ENCODE measurements at regions not wholly inside any gene's neighbourhood (a gene's known extent, or its start where the extent isn't known, plus 50 kb on each side); places are given as distances from the start of the nearest gene placed in this dataset.
"Not testable (repeated sequence)": the region's sequence is repeated elsewhere in the genome, so short reads cannot be mapped to it uniquely, and the experiment has no call there.

DNA sequence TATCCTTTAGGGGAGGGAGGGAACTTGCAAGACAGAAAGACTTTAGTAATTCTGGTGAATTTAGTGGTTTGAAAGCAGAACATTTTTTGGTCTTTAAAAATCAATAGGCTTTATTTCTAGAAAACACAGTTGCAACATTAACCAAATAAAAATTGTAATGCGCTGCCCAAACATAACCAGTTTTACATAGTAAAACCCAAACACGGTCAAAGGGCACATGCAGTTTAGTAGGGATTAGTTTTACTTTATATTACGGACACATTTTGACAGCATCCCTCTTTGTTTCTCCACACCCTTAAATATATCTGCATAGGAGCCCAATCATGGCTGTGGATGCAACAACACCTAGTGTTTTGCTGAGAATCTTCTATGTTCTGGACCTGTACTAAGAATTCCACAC lies 156.7 kb downstream of the NR2F2 start:
- H3K9me3 ChIP-seq: no peaks in the 10 kb centered on the region
- H3K36me3 ChIP-seq: no peaks in the 10 kb centered on the region
- TF ChIP-seq, protein P1, sequence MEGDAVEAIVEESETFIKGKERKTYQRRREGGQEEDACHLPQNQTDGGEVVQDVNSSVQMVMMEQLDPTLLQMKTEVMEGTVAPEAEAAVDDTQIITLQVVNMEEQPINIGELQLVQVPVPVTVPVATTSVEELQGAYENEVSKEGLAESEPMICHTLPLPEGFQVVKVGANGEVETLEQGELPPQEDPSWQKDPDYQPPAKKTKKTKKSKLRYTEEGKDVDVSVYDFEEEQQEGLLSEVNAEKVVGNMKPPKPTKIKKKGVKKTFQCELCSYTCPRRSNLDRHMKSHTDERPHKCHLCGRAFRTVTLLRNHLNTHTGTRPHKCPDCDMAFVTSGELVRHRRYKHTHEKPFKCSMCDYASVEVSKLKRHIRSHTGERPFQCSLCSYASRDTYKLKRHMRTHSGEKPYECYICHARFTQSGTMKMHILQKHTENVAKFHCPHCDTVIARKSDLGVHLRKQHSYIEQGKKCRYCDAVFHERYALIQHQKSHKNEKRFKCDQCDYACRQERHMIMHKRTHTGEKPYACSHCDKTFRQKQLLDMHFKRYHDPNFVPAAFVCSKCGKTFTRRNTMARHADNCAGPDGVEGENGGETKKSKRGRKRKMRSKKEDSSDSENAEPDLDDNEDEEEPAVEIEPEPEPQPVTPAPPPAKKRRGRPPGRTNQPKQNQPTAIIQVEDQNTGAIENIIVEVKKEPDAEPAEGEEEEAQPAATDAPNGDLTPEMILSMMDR (IDR thresholded peaks at IDR 0.05): no peak
- H3K27ac ChIP-seq: no peak overlapping the region
- no peaks in the 10 kb centered on the region for H3K4me1 ChIP-seq (ENCODE audit: control insufficient read depth in 1 of 2, insufficient read depth in 1 of 2, low read depth in 1 of 2, low read length in 1 of 2)
- H3K4me3 ChIP-seq (ENCODE audit: low read depth in 1 of 2, low read length in 1 of 2): no peak overlapping the region
- H3K27me3 ChIP-seq: peaks cover 52% of the 10 kb centered on the region

DNA sequence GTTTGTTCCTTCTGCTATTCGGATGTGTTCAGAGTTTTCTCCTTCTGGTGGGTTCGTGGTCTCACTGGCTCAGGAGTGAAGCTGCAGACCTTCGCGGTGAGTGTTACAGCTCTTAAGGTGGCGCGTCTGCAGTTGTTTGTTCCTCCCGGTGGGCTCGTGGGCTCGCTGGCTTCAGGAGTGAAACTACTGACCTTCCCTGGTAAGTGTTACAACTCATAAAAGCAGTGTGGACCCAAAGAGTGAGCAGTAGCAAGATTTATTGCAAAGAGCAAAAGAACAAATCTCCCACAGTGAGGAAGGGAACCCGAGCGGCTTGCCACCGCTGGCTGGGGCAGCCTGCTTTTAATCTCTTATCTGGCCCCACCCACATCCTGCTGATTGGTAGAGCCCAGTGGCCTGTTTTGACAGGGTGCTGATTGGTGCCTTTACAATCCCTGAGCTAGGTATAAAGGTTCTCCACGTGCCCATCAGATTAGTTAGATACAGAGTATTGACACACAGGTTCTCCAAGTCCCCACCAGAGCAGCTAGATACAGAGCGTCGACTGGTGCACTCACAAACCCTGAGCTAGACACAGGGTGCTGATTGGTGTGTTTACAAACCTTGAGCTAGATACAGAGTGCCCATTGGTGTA lies 160.7 kb downstream of the NR2F2 start:
- not testable (repeated sequence) for H3K4me3 ChIP-seq (ENCODE audit: low read depth in 1 of 2, low read length in 1 of 2); H3K9me3 ChIP-seq; H3K27ac ChIP-seq; H3K36me3 ChIP-seq
- Histone ChIP-seq H3K27me3 (peaks cover 36% of the 10 kb centered on the region), H3K4me1 (ENCODE audit: control insufficient read depth in 1 of 2, insufficient read depth in 1 of 2, low read depth in 1 of 2, low read length in 1 of 2) (peaks cover 9 to 16% of the 10 kb centered on the region in 2 experiments)

DNA sequence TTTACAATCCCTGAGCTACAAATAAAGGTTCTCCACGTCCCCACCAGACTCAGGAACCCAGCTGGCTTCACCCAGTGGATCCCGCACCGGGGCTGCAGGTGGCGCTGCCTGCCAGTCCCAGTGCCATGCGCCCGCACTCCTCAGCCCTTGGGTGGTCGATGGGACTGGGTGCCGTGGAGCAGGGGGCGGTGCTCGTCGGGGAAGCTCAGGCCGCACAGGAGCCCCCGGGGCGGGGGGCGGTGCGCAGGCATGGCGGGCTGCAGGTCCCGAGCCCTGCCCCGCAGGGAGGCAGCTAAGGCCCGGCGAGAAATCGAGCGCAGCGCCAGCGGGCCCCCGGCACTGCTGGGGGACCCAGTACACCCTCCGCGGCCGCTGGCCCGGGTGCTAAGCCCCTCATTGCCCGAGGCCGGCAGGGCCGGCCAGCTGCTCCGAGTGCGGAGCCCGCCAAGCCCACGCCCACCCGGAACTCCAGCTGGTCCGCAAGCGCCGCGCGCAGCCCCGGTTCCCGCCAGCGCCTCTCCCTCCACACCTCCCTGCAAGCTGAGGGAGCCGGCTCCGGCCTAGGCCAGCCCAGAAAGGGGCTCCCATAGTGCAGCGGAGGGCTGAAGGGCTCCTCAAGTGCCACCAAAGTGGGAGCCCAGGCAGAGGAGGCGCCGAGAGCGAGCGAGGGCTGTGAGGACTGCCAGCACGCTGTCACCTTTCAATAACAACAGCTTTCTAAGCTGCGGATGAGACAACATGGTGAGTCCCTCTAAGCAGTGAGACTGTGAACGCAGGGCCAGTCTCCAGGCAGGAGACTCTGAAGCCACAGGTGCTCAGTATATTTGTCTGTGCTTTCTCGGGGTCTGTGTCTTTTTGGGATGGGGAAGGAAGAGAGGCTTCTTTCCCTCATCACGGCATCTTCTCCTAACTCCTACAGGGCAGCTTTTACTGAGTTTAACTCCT lies 161.5 kb downstream of the NR2F2 start:
- not testable (repeated sequence) for H3K27ac ChIP-seq; H3K36me3 ChIP-seq; H3K4me3 ChIP-seq (ENCODE audit: low read depth in 1 of 2, low read length in 1 of 2); H3K9me3 ChIP-seq
- H3K27me3 ChIP-seq: peaks cover 28% of the 10 kb centered on the region
- peaks cover 9 to 16% of the 10 kb centered on the region in 2 experiments for H3K4me1 ChIP-seq (ENCODE audit: control insufficient read depth in 1 of 2, insufficient read depth in 1 of 2, low read depth in 1 of 2, low read length in 1 of 2)

DNA sequence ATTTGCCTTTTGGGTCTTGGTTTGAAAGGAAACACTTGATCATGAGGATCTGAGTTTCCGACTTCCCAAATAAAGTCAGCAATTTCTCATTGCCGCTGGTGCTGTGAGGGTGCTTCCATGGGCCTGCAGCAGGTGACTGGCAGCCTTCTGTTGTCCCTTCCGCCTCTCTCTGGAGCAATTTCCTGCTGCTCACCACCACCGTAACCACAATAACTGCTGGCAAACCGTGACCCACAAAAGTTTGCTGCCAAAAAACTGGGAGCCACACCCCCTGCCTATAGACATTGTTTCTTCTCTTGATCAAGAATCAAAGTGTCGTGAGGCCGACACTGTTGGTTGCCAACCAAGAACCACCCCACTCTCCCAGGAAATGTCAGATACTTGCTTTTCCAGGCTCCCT lies 164.0 kb downstream of the NR2F2 start:
- no peaks in the 10 kb centered on the region for H3K36me3 ChIP-seq
- peaks cover 7% of the 10 kb centered on the region for H3K27me3 ChIP-seq
- peaks cover 9 to 16% of the 10 kb centered on the region in 2 experiments for H3K4me1 ChIP-seq (ENCODE audit: control insufficient read depth in 1 of 2, insufficient read depth in 1 of 2, low read depth in 1 of 2, low read length in 1 of 2)
- no peak overlapping the region for H3K27ac ChIP-seq
- TF ChIP-seq, protein P1 (IDR thresholded peaks at IDR 0.05): no peak
- H3K9me3 ChIP-seq: no peaks in the 10 kb centered on the region
- H3K4me3 ChIP-seq (ENCODE audit: low read depth in 1 of 2, low read length in 1 of 2): no peak overlapping the region

DNA sequence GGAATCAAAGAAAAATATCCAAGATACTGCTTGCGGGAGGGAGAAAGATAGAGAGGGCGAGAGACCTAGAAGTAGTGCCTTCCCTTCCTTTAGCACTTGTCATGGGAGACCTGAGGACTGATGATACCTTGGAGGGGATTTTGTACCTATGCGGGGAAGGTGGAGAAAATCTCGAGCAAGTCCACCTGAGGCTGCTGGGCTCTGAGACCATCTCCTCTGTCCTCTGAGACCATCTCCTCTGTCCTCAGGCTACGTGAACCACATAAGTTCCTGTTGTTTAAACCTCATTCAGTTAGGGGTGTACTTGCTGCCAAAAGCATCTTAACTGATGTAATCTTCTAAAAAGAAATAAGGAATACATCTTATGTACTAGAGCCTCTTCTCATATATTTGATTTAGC lies 164.9 kb downstream of the NR2F2 start:
- Histone ChIP-seq H3K27me3 (no peaks in the 10 kb centered on the region), H3K36me3 (no peaks in the 10 kb centered on the region), H3K4me3 (ENCODE audit: low read depth in 1 of 2, low read length in 1 of 2) (no peak overlapping the region), H3K9me3 (no peaks in the 10 kb centered on the region), H3K4me1 (ENCODE audit: control insufficient read depth in 1 of 2, insufficient read depth in 1 of 2, low read depth in 1 of 2, low read length in 1 of 2) (peaks cover 9 to 16% of the 10 kb centered on the region in 2 experiments), H3K27ac (no peak overlapping the region)
- TF ChIP-seq, protein P1 (IDR thresholded peaks at IDR 0.05): no peak

DNA sequence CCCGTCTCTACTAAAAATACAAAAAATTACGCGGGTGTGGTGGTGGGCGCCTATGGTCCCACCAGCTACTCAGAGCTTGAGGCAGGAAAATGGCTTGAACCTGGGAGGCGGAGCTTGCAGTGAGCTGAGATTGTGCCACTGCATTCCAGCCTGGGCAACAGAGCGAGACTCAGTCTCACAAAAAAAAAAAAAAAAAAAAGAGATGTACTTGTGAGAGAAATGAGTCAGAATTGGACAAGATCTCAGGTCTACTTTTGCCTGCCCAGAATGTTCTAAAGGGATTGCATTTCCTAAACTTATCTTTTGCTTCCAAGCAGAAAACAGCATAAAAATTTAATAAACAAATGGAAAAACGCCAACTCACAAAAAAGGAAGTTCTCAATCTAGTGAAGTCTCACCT lies 167.5 kb downstream of the NR2F2 start:
- Histone ChIP-seq H3K9me3 (no peaks in the 10 kb centered on the region), H3K36me3 (no peaks in the 10 kb centered on the region), H3K27me3 (no peaks in the 10 kb centered on the region), H3K4me1 (ENCODE audit: control insufficient read depth in 1 of 2, insufficient read depth in 1 of 2, low read depth in 1 of 2, low read length in 1 of 2) (peaks cover 9 to 16% of the 10 kb centered on the region in 2 experiments), H3K4me3 (ENCODE audit: low read depth in 1 of 2, low read length in 1 of 2) (no peak overlapping the region), H3K27ac (no peak overlapping the region)
- TF ChIP-seq, protein P1 (IDR thresholded peaks at IDR 0.05): no peak
